MM.1S (cell line): ENCODE measurements at regions not wholly inside any gene's neighbourhood (a gene's known extent, or its start where the extent isn't known, plus 50 kb on each side); places are given as distances from the start of the nearest gene placed in this dataset.
"Not testable (repeated sequence)": the region's sequence is repeated elsewhere in the genome, so short reads cannot be mapped to it uniquely, and the experiment has no call there.

Source experiments
- CTCF ChIP-seq: fragments of 300-600 bp; sonication (generic); IDR thresholded peaks from 2 replicates; pipeline ENCODE4 v1.5.1; 2016; ENCODE audit warnings: antibody characterized with exemption, low read length, mixed read lengths
- EZH2 ChIP-seq: fragments of 300-600 bp; sonication (generic); optimal IDR thresholded peaks from 2 replicates; pipeline ENCODE3; 2017; ENCODE audit warnings: low read depth, mild to moderate bottlenecking, antibody characterized with exemption, low read length, mixed read lengths

GRCh38 chr1:94751483-94751882 is 68.7 kb upstream of the SLC44A3 start:
- not testable (repeated sequence) for TF ChIP-seq CTCF, EZH2
